ENCODE measurements at regions not wholly inside any gene's neighbourhood (a gene's known extent, or its start where the extent isn't known, plus 50 kb on each side); places are given as distances from the start of the nearest gene placed in this dataset.

- DNase-seq: no peak
Observed at GRCh38 chr14:38073641-38074040, 134.1 kb upstream of the SSTR1 start.

GRCh38 chr14:38074081-38074480, 133.6 kb upstream of the SSTR1 start:
- DNase-seq: peak; percentile 11

- no peak for DNase-seq
Observed at GRCh38 chr14:38074754-38075153, 132.9 kb upstream of the SSTR1 start.

- peak; percentile 44 for DNase-seq
Observed at GRCh38 chr14:38078393-38078792, 129.3 kb upstream of the SSTR1 start.

GRCh38 chr14:38079268-38079667, 128.4 kb upstream of the SSTR1 start:
- DNase-seq: peak; percentile 33

- DNase-seq: no peak
Observed at GRCh38 chr14:38079886-38080285, 127.8 kb upstream of the SSTR1 start.

- DNase-seq: no peak
Observed at GRCh38 chr14:38080696-38081095, 127.0 kb upstream of the SSTR1 start.

GRCh38 chr14:38083039-38083438, 124.7 kb upstream of the SSTR1 start:
- DNase-seq: no peak

GRCh38 chr14:38089123-38089522, 118.6 kb upstream of the SSTR1 start:
- DNase-seq: no peak

- DNase-seq: no peak
Observed at GRCh38 chr14:38090506-38090905, 117.2 kb upstream of the SSTR1 start.

- DNase-seq: no peak
Observed at GRCh38 chr14:38098074-38098836, 109.4 kb upstream of the SSTR1 start.

GRCh38 chr14:38101679-38102078, 106.0 kb upstream of the SSTR1 start:
- DNase-seq: no peak

- no peak for DNase-seq
Observed at GRCh38 chr14:38103542-38104225, 104.0 kb upstream of the SSTR1 start.

- no peak for DNase-seq
Observed at GRCh38 chr14:38105106-38105702, 102.5 kb upstream of the SSTR1 start.

- DNase-seq: peak; percentile 1
Observed at GRCh38 chr14:38107216-38107631, 100.5 kb upstream of the SSTR1 start.

GRCh38 chr14:38108681-38109080, 99.0 kb upstream of the SSTR1 start:
- DNase-seq: no peak

GRCh38 chr14:38110258-38110657, 97.4 kb upstream of the SSTR1 start:
- no peak for DNase-seq

GRCh38 chr14:38111046-38111445, 96.7 kb upstream of the SSTR1 start:
- DNase-seq: no peak

GRCh38 chr14:38113546-38113945, 94.2 kb upstream of the SSTR1 start:
- no peak for DNase-seq

GRCh38 chr14:38116895-38117294, 90.8 kb upstream of the SSTR1 start:
- DNase-seq: no peak

- no peak for DNase-seq
Observed at GRCh38 chr14:38120109-38120508, 87.6 kb upstream of the SSTR1 start.

GRCh38 chr14:38121320-38122020, 86.2 kb upstream of the SSTR1 start:
- no peak for DNase-seq

- no peak for DNase-seq
Observed at GRCh38 chr14:38122241-38122640, 85.5 kb upstream of the SSTR1 start.

- no peak for DNase-seq
Observed at GRCh38 chr14:38124506-38124905, 83.2 kb upstream of the SSTR1 start.
